H4 (cell line): ENCODE measurements at regions not wholly inside any gene's neighbourhood (a gene's known extent, or its start where the extent isn't known, plus 50 kb on each side); places are given as distances from the start of the nearest gene placed in this dataset.
"Not testable (repeated sequence)": the region's sequence is repeated elsewhere in the genome, so short reads cannot be mapped to it uniquely, and the experiment has no call there.

Experiments used
- DNase-seq: peaks from one replicate; pipeline ENCODE4 v3.0.0-alpha.2; 2015; ENCODE audit warnings: low spot score

GRCh38 chr15:20002560-20002959, 539.0 kb downstream of the GOLGA6L6 start:
- not testable (repeated sequence) for DNase-seq

GRCh38 chr15:19996574-19997194, 544.9 kb downstream of the GOLGA6L6 start:
- not testable (repeated sequence) for DNase-seq

GRCh38 chr15:19995296-19995695, 546.3 kb downstream of the GOLGA6L6 start:
- DNase-seq = not testable (repeated sequence)

GRCh38 chr15:19992428-19992827, 549.2 kb downstream of the GOLGA6L6 start:
- no peak for DNase-seq

GRCh38 chr15:19988094-19988660, 553.4 kb downstream of the GOLGA6L6 start:
- no peak for DNase-seq

GRCh38 chr15:19987389-19988048, 554.1 kb downstream of the GOLGA6L6 start:
- DNase-seq = no peak

GRCh38 chr15:19984101-19984500, 557.5 kb downstream of the GOLGA6L6 start:
- DNase-seq = no peak

- DNase-seq = no peak
Measured at GRCh38 chr15:19974998-19975397, 566.6 kb downstream of the GOLGA6L6 start.

- no peak for DNase-seq
Measured at GRCh38 chr15:19973718-19974117, 567.9 kb downstream of the GOLGA6L6 start.

GRCh38 chr15:19972582-19972981, 569.0 kb downstream of the GOLGA6L6 start:
- DNase-seq = not testable (repeated sequence)

GRCh38 chr15:19965574-19965973, 576.0 kb downstream of the GOLGA6L6 start:
- not testable (repeated sequence) for DNase-seq

GRCh38 chr15:19964480-19964879, 577.1 kb downstream of the GOLGA6L6 start:
- DNase-seq = not testable (repeated sequence)

- no peak for DNase-seq
Measured at GRCh38 chr15:19956124-19956796, 585.3 kb downstream of the GOLGA6L6 start.

- DNase-seq = no peak
Measured at GRCh38 chr15:19944261-19944888, 597.2 kb downstream of the GOLGA6L6 start.

GRCh38 chr15:19943515-19943914, 598.1 kb downstream of the GOLGA6L6 start:
- DNase-seq = no peak

GRCh38 chr15:19903281-19903680, 638.3 kb downstream of the GOLGA6L6 start:
- DNase-seq = not testable (repeated sequence)

- DNase-seq = not testable (repeated sequence)
Measured at GRCh38 chr15:19902388-19902787, 639.2 kb downstream of the GOLGA6L6 start.

GRCh38 chr15:19901414-19901813, 640.2 kb downstream of the GOLGA6L6 start:
- DNase-seq = not testable (repeated sequence)

GRCh38 chr15:19899021-19899824, 642.4 kb downstream of the GOLGA6L6 start:
- no peak for DNase-seq

- not testable (repeated sequence) for DNase-seq
Measured at GRCh38 chr15:19888811-19889210, 652.8 kb downstream of the GOLGA6L6 start.

GRCh38 chr15:19844061-19844460, 697.5 kb downstream of the GOLGA6L6 start:
- not testable (repeated sequence) for DNase-seq
